CD4-positive, alpha-beta T cell treated with Interleukin-15 for 4 hours (primary cell): ENCODE measurements at regions not wholly inside any gene's neighbourhood (a gene's known extent, or its start where the extent isn't known, plus 50 kb on each side); places are given as distances from the start of the nearest gene placed in this dataset.
"Not testable (repeated sequence)": the region's sequence is repeated elsewhere in the genome, so short reads cannot be mapped to it uniquely, and the experiment has no call there.

Source experiments
- DNase-seq: peaks from one replicate; pipeline ENCODE4 v3.0.0-alpha.2; 2020; ENCODE audit warnings: low spot score

GRCh38 chr14:105637345-105637744 lies 111.0 kb downstream of the TMEM121 start:
- not testable (repeated sequence) for DNase-seq

DNA sequence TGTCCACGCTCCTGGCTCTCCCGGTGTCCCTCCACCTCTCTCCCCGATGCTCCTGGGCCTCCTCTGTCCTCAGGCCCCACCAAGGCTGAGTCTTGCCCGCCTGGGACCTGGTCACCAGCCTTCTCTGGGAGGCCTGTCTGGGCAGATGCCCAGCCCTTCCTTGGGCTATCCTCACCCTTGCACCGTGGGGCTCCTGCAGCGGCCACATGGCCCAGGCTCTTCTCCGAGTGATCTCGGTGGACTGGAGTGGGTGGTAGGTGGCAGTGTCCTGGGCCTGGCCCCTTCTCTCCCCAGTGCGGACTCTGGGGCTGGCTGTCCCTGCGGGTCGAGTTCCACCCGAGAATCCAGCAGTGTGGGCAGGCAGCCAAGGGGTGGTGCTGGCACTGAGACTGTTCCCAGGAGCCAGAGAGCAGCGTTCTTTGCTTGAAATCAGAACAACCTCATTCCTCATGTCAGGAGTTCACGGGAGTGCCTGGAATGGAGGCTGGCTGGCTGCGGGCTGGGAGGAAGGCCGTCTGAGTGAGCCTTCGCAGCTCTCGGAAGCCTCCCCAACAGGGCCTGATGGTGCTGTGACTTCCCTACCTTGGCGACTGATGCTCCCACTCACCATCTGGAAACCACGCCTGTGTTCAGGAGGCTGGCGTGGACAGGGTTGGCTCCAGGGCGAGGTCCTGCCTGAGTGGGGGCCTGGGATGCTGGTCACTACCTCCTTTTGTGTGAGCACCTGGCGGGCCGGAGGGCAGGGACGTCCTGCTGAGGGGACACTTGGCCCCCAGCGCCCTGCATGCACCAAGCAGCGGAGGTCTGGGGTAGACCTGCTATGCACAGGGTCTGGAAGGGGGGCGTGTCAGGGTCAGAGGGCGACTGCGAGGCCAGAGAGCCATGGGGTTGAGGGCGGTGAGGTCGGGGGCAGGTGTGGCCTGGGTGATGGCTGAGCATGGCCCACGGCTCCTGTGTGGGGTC lies 113.9 kb downstream of the TMEM121 start:
- not testable (repeated sequence) for DNase-seq

DNA sequence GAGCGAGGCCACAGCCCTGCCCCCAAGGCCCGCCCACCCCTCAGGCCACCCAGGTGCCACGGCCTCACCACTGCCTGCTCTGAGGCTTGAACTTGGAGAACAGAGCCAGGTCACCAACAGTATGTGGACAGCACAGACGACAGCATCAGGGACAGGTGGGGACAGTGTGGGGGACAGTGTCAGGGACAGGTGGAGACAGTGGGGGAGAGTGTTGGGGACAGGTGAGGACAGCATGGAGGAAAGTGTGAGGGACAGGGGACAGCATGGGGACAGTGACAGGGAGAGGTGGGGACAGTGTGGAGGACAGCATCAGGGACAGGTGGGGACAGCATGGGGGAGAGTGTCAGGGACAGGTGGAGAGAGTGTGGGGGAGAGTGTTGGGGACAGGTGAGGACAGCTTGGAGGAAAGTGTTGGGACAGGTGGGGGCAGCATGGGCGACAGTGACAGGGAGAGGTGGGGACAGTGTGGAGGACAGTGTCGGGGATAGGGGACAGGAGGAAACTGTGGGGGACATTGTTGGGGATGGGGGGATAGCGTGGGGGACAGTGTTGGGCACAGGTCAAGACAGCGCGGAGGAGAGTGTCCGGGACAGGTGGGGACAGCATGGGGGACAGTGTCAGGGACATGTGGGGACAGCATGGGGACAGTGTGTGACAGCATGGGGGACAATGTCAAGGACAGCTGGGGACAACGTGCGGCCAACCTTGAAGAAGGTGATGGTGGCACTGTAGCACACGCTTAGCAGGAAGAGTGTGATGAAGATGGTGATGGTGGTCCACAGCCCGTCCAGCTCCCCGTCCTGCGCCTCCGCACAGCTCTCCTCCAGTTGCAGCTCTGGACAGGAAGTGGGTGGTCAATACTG lies 114.9 kb downstream of the TMEM121 start:
- no peak for DNase-seq

- DNase-seq = not testable (repeated sequence)
Measured at GRCh38 chr14:105641951-105642350, 115.6 kb downstream of the TMEM121 start.

- not testable (repeated sequence) for DNase-seq
Measured at GRCh38 chr14:105642486-105642885, 116.1 kb downstream of the TMEM121 start.

GRCh38 chr14:105643406-105644052 lies 117.1 kb downstream of the TMEM121 start:
- DNase-seq = not testable (repeated sequence)

DNA sequence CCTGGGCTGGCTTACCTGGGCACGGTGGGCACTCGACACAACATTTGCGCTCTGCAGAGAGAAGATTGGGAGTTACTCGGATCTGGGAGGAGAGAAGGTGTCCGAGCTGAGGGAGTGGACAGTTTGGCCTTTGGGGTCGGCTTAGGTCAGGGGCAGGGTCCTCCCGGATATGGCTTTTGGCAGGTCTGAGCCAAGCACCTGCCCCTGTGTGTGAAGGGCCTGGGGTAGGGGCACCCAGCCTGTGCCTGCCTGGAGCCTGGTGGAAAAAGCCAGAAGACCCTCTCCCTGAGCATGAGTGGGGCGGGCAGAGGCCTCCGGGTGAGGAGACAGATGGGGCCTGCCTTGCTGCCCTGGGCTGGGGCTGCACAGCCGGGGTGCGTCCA lies 117.7 kb downstream of the TMEM121 start:
- not testable (repeated sequence) for DNase-seq

DNA sequence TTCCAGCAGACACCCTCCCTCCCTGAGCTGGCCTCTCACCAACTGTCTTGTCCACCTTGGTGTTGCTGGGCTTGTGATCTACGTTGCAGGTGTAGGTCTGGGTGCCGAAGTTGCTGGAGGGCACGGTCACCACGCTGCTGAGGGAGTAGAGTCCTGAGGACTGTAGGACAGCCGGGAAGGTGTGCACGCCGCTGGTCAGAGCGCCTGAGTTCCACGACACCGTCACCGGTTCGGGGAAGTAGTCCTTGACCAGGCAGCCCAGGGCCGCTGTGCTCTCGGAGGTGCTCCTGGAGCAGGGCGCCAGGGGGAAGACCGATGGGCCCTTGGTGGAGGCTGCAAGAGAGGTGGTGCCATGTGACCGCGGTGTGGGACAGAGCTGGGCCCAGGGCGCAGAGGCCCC lies 118.1 kb downstream of the TMEM121 start:
- DNase-seq = not testable (repeated sequence)

DNA sequence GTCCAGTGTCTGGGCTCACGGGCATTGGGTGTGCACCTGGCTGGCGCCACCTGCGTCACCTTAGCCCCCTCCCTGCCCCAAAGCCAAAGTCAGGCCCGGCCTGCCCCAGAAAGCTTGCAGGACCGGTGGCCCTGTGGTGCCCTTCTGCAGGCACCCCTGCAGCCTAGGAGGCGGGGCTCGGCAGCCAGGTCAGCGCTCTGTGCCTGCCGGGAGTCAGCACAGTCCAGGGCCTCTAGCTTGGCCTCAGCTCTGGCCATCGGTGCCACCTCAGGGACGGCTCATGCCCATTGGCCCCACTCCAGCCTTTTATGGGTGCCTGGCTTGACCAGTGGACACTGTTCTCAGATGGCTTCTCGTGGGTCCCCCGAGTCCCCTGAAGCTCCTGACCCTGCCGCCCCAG lies 118.5 kb downstream of the TMEM121 start:
- DNase-seq = not testable (repeated sequence)

DNA sequence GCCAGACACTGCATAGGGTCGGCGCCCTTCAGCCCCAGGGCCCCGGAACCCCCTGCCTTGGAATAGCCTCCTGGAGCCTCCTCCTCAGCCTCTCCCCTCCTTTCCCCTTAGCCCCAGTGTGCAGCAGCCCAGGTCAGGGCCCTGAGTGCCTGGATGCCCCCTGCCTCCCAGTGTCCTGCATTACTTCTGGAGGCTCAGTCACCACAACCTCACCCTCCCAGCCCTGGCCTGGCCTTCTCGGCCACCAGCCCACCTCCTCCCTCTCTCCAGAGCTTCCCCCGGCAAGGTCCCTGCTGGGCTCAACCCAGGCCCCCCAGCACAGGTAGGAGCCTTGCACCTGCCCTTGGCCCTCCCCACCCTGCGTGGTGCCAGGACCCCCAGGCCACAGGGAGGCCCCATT lies 119.0 kb downstream of the TMEM121 start:
- not testable (repeated sequence) for DNase-seq

DNA sequence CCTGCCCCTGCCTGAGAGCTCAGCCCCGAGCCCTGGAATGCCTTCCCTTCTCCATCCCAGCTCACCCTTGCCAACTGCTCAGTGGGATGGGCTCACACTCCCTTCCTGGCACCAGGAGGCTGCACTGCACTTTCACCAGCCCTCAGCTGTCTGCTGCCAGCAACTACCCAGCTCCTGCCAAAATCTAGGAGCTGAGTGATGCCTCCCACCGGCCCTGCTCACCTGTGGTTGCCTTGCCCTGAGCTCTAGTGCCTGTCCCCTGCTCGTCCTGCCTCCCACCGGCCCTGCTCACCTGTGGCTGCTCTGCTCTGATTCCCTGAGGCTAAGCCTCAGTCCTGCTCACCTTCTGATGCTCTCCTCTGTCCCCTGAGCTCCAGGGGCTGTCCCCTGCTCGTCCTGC lies 119.8 kb downstream of the TMEM121 start:
- no peak for DNase-seq

DNA sequence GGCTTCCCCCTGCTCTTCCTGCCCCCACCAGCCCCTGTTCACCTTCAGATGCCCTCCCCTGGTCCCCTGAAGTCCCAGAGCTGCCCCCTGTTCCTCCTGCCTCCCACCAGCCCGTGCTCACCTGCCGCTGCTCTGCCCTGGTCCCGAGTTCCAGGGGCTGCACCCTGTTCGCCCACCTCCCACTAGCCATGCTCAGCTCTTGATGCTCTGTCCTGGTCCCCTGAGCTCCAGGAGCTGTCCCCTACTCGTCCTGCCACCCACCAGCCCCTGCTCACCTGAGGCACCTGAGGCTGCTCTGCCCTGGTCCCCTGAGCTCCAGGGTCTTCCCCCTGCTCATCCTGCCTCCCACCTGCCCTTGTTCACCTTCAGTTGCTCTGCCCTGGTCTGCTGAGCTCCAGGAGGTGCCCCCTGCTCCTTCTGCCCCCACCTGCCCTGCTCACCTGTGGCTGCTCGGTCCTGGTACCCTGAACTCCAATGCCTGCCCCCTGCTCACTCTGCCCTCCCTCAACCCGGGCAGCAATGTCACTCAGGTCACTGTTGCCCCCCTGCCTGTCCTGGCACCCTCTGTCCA lies 120.4 kb downstream of the TMEM121 start:
- DNase-seq = not testable (repeated sequence)

DNA sequence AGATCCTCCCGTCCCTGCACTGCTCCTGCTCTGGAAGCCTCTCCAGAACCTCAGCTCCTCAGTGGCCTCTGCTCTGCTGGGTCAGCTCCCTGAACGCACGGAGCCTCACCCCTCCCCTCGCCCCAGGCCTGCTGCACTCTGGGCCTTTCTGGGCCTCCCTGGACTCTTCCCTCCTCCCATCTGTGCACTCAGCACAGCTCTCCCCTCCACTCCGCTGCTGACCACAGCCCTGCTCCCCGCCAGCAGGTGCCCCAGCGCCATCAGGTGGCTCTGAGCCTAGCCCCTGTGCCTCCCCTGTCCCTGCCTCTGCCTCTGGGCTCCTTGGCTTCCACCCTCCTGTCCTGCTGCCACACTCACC lies 121.0 kb downstream of the TMEM121 start:
- DNase-seq = not testable (repeated sequence)

DNA sequence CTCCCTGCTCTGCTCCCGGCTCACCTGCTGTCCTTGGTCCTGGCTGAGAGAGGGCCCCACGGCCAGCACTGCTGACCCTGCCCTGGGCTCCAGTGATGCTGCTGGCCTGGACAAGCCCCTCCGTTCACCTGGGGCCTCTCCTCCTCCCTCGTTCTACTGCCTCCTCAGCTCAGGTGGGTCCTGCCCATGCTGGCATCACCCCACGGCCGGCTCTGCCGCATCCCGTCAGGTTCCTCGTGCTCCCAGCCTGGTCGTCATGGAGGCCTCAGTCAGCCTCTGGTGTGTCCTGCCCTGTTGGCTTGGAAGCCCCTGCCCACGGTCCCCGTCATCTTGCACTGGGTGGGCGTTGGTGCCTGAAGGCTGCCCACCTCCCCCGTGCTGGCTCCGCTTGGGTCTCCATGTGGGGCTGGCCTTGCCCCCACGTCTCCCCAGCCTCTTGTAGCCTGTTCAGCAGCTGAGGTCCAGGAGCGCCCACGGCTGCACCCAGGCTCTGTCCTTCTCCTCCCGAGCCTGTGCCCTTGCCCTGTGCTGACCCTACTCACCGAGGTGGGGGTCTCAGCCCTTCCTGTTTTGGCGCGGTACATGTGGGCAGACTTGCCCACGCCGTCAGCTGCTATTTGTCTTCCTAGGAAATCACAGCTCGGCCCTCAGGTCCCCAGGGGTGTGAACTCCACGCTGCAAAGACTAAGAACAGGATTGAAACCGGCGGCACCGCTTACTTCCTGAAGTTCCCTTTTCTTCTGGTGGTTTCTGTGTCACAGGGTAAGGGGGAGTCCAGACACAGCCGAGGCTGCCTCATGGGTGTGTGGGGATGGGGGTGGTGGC lies 121.6 kb downstream of the TMEM121 start:
- no peak for DNase-seq

DNA sequence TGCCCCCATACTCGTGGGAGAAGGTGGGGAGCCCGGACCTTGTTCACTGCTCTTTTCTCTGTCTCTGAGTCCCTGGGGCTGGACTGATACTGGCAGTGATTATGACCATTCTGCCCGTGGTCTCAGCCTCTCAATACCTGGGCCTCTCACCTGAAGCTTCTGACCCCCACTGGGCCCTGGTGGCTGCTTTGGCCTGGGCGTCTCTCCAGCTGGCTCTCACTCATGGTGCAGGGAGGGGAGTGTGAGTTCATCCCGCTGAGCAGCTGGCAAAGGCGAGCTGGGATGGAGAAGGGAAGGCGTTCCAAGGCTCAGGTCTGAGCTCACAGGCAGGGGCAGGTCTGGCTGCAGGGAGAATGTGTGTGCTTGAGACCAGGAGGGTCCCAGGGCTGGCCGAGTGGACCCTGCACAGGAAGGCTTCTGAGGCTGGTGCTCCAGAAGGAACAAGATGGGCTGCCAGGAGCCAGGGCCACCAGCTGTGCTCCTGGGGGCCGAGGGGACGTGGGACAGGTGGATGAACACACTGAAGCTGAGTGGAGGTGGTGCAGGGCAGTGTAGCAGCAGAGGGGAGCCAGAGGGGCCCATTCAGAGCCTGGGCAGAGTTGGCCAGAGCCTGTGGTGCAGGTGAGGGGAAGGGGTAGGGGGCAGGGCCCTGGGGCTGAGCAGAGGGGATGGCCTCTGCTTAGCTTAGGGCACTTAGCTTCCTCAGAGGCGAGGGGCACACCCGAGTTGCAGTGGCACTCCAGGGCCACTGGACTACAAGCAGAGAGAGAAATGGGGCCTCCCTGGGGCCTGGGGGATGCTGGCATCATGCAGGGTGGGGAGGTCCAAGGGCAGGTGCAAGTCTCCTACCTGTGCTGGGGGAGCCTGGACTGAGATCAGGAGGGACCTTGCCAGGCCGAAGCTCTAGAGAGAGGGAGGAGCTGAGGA lies 122.5 kb downstream of the TMEM121 start:
- not testable (repeated sequence) for DNase-seq

DNA sequence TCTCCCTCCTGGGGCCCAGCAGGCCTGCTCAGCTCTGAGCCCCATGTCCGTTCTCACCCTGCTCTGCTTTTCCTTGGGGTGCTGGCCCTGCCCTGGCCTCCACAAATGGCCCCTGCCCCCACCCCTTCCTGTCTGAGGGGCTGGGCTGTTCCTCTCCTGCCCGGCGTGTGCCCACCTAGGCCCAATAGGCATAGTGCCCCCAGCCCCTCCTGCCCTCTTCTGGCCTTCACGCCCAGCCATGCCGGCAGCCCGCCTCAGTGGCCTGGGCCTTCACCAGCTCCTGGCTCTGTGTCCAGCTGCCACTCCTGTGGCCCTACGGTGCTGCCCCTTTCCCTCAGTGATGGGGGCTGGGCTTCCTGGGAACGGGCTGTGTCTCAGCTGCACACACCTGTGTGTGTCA lies 125.9 kb downstream of the TMEM121 start:
- DNase-seq = not testable (repeated sequence)

DNA sequence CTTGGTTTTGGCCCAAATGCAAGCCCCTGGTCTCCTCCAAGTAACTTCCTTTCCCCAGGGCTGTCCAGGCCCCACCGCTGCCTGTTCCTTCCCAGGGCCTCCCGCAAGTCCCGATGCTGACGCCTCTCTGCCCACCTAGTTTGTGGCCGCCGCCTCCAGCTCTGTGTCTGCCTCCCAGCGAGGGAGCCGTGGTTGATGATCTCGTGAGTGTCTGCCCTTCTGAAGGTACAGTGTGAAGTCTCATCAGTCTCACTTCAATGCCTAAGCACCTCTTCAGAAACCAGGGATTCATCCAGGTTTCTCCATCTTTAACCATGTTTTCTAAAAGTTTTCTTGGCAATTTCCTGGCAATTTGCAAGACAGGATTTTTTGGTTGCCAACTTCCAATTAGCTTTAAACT lies 127.5 kb downstream of the TMEM121 start:
- DNase-seq = not testable (repeated sequence)

- not testable (repeated sequence) for DNase-seq
Measured at GRCh38 chr14:105659255-105659654, 132.9 kb downstream of the TMEM121 start.

DNA sequence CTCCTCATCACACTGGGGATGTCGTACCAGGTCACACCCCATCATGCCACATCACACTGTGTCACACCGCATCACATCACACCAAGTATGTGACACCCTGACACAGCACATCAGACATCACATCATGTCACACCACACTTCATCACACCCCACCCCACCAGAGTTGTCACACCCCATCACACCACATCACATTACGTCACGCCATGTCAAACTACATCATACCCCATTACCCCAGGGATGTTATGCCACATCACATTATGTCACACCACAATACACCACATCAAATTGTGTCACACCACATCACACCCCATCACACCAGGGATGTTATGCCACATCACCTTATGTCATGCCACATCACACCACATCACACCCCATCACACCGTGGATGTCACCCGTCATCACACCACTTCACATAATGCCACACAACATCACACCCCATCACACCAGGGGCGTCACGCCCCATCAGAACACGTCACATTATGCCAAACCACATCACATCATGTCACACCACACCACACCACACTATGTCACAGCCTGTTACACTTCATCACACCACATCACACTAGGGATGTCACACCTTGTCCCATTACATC lies 133.6 kb downstream of the TMEM121 start:
- no peak for DNase-seq
